NCI-H345 (cell line): ENCODE measurements at regions not wholly inside any gene's neighbourhood (a gene's known extent, or its start where the extent isn't known, plus 50 kb on each side); places are given as distances from the start of the nearest gene placed in this dataset.
A peak's percentile ranks its signal among the peaks of the same experiment; 100 is the strongest.

Experiments
- DNase-seq: peaks from one replicate; lab custom pipeline; 2025; lab: John Stamatoyannopoulos, UW

- no peak for DNase-seq
Measured at GRCh38 chr13:97111756-97112155, 110.4 kb upstream of the MBNL2 start.

DNA sequence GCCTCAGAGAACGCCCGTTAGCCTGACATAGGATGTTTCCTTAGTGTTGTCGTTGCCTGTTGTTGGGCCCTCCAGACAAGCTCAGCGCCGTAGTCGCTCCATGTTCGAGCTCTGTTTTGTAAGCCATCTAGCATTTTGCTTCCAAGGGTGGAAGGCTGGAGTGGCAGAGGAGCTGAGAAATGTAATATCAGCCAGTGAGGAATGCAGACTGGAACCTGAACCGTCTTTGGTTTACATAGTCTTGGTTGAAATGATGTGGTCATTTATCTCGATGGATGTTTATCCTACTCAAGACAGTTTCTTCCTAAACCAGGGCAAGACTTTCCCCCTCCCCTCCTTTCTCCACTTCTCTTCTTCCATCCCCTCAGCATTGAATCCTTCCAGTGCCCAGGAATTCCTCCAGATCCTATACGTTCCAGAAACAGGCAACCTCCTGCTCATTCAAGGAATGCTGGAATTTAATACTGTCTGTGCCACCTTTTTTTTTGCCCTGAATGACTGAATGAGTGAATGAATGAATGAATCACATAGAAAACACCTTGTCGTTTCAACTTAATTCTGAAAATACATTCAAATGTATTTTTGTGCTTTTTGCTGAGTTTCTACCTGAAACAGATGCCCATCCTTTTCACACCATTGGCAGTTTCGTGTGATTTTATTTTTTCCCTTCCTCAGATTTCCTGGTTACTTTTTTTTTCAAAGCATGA lies 109.5 kb upstream of the MBNL2 start:
- no peak for DNase-seq

DNA sequence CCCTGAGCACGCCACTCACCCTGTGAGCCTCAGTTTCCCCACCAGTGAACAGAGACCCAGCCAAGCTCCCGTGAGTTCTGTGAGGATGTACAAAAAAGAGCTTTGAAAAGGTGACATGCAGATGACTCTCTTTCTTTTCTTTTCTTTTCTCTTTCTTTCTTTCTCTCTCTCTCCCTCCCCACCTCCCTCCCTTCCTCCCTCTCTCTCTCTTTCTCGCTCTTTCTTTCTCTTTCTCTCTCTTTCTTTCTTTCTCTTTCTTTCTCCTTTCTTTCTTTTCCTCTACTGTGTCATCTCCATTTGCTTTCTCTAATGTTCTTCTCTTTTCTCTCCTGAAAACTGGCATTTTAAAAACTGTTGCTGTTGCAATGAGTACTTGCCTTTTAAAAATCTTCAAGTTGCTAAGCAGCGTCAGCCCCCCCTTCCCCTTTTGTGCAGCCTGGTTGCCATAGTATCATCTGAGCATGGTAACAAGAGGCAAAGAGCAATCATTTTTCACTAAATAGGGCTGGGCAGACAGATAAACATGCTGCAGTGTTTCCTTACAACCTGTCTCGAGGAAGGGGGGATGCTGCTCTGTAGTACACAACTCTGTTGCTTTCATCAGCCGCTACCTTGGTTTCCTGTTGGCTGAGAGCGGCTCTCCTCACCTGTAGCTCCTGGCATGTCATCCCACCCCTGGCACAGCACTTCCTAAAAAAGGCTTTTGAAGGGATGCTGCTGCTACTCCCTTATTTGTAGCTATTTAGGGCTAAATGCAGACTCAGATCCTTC lies 108.7 kb upstream of the MBNL2 start:
- peak; percentile 51 for DNase-seq

DNA sequence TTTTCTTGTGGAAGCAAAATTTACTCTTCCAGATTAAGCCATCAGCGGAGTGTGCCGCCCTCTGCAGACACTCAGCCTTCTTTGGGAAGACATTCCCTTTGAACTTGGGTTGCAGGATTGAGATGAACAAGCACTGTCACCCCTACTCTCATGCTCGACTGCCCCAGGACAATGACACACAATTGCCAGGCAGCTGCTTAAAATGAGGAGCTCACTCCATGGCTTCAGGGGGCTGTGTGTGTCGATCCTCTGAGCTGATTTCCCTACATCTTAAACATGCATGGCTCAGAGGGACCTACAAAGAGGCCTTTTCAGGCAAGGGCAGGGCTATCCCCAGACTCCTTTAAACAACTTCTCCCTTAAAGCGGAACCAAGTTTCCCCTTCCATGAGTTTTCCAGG lies 107.5 kb upstream of the MBNL2 start:
- DNase-seq, result no peak

- peak; percentile 57 for DNase-seq
Measured at GRCh38 chr13:97116754-97117153, 105.4 kb upstream of the MBNL2 start.

DNA sequence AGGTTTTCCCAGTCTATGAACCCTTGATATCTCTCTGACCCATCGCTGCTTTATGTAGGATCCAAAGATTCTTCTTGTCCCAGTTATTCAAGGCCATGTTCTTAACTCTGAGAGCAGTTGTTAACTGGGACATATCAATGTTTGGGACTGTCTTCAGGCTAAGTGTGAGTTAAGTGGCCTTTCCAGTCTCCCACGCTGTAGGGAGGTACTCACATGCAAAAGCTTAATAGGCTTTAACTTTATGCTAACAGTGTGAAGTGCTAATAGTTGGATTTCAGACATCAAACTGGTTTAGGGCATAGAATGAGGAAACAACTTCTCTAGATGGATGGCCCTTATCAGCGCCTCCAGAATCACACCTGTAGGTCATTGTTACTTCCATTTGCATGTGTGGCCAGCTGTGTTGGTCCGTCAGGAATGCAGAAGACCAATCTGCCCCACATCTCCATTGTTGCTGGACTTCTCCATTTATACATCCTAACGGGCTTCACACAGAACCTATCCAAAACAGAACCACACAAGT lies 104.7 kb upstream of the MBNL2 start:
- DNase-seq, result no peak

GRCh38 chr13:97119943-97120342 lies 102.2 kb upstream of the MBNL2 start:
- no peak for DNase-seq

DNA sequence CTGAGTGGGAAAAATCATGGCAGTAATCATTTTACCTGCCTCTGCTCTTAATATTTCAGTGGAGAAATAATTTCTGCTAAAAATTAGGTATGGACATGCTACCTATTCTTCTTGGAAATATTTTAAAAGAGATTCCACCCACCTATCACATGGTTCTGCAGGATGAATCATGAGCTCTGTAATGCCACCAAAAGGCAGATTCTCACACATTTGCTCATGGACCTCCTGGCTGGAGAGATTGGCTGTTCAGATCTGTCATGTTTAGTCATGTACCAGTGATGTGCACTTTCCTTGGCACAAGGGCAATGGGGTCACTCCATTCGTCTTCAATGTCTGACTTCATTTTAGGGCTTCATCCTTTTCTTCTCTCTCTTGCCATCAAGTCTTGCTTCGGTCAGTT lies 101.8 kb upstream of the MBNL2 start:
- no peak for DNase-seq

DNA sequence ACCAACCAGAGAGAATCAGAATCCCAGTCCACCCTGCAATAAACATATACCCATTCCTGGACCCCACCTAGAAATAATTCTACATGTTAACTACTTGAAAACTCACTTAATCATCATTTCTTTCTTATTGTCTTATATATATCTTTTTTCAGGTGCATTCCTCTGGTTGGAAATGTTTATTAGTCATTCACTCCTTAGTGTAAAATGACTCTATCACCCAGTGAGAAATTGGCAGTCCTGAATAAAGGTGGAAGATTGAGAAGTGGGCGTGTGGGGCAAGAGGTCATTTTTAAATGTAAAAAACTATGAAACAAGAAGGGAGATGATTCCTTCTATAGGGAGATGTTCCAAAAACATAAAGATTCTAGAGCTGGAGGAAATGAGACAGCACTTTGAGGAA lies 101.2 kb upstream of the MBNL2 start:
- DNase-seq, result no peak

- DNase-seq, result no peak
Measured at GRCh38 chr13:97121894-97122293, 100.2 kb upstream of the MBNL2 start.

DNA sequence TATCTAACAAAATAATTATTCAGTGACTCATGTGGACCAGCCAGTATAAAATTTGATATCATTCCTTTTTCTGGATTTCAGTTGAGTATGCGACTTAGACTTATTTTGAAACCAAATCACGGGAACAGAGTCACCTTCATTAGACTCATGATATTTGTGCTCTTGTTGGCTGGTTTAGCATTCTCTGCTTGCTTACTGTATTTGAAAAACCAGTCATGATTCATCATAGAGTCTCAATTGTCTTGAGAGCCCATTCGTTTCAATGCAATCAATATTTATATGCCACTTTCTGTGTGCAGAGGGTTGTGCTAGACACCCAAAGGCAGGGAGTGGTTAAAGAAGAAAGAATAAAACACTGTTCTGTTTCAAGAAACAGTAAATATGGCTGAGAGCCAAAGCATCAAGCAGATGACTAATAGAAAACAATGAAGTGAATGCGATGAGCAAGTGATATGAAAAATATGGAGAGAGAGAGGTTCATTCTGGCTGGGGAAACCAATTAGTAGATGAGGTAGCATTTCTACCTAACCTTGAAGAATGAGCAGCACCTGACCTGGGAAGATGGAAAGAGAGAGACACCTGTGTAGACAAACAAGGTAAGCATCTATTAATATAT lies 99.6 kb upstream of the MBNL2 start:
- DNase-seq, result peak; percentile 47

GRCh38 chr13:97124206-97124605 lies 97.9 kb upstream of the MBNL2 start:
- DNase-seq, result no peak

- peak; percentile 71 for DNase-seq
Measured at GRCh38 chr13:97124915-97125809, 97.0 kb upstream of the MBNL2 start.

DNA sequence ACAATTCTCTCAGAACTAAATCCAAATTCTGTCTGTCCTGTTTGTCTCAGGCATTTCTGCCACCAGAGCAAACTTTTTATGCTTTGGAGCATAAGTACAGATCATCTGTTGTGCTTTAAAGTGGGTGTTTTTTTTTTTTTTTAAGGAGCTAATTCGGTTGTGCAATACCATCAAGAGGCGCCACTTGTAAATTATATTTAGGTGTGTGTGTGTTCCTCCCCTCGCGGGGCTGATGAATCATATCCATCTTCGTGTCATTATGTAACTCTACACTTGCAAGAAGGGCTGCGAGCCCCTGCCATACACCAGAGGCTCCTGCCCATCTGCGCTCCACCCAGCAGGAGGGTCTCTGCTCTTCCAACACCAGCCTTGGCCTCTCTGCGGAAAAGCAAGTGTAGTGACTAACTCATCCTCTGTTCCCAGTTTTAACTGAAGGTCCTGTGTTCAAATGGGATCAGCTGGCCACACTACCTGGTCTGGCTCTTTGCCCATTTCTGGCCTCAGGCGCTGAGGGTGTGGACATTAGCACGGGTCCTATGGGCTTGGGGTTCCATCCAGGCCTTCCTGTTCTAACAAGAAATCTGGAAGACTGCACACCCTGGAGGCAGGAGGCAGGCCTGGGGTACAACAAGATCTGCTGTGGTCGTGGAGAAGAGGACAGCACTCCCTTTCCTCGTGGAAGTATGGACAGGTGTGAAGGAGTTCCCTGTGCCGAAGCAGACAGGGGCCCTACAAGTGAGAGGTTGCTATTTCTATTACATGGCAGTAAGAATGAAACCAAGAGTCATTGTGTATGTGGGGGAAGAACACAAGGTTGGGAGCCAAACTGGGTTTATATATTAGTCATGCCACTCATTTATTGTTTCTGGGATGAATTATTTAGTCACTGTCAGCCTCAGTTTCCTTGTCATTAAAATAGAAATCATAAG lies 96.1 kb upstream of the MBNL2 start:
- peak; percentile 46 for DNase-seq

GRCh38 chr13:97127842-97128241 lies 94.3 kb upstream of the MBNL2 start:
- DNase-seq, result no peak

- no peak for DNase-seq
Measured at GRCh38 chr13:97130190-97130589, 91.9 kb upstream of the MBNL2 start.

DNA sequence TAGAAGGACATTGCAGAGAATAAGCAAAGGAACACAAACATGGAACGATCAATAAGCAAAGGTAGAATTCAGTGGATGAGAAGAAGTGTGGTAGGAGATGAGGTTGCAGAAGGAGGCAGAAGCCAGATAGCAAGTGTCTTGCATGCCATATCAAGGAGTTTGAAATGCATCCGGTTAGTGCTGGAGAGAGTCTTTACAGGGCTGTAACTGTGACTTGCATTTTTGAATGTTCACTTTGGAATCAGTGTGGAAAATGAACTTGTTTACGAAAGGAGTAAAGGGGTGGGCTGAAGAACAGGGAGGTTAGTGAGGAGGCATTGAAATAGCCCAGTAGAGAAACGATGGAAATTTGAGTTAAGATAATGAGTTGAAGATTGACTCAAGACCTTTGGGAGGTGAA lies 90.7 kb upstream of the MBNL2 start:
- DNase-seq, result no peak

- DNase-seq, result no peak
Measured at GRCh38 chr13:97133554-97133953, 88.6 kb upstream of the MBNL2 start.

DNA sequence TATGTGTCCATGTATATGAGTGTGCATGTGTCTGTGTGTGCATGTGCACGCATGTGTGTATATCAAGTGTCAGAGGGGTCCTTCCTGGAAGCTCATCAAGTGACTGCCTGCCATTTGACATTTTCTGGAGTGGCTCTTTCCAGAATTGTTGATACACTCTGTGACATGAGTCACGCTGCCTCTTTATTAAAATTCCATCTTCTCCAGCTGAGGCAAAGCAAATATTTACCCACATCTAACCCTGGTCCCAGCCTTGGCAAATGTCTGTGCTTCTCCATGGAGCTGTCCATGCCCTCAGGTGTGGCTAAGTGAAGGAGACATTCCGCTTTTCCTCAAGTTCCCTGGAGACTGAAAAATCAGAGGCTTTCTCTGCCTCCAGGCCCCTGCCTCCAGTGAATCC lies 88.2 kb upstream of the MBNL2 start:
- peak; percentile 79 for DNase-seq

DNA sequence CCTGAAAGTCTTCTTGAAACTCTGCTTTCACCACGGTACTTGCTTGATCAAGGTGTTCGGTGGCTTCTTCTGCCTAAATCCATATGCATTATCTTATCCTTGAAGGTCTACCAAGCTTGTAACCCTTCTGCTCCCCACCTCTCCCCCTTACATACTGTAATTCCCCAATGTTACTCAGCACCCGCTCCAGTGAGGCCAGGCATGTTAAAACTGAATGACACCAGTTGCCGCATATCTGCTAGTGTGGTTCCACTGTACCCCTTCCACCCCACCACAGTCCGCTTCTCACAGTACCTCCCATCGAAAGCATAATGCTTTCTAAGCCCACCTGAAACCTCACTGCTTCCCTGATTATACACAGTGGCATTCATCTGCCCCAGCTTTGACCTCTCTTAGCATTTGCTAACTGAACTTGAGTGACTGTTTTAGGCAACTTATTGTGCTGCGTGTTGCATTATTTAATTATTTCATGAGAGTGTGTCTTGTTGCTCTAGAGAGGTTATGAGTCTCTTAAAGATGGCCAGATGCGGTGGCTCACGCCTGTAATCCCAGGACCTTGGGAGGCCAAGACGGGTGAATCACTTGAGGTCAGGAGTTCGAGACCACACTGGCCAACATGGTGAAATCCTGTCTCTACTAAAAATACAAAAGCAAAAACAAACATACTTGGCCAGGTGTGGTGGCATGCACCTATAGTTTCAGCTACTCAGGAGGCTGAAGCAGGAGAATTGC lies 87.6 kb upstream of the MBNL2 start:
- no peak for DNase-seq
